ENCODE measurements at regions not wholly inside any gene's neighbourhood (a gene's known extent, or its start where the extent isn't known, plus 50 kb on each side); places are given as distances from the start of the nearest gene placed in this dataset.

DNA sequence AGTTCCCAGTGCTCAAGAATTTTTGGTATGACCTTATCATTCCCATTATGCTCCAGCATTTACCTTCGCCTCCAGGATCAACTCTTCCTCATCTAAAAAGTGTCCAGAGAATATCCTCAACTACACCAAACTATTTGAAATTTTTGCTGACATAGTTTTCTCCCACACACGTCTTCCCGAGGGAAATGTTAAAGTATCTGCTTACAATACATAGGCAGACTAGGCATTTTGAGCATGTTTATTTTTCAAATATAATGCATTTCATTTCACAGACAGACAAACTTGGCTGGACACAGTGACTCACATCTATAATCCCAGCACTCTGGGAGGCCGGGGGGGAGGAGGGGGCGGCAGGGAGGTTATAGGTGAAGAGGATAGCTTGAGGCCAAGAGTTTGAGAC, 177.1 kb upstream of the TRIM24 start:
- no peak overlapping the region for H3K4me3 ChIP-seq (ENCODE audit: low read depth, low read length)
- DNase-seq (ENCODE audit: low read depth): no peak
- TF ChIP-seq, protein P1, sequence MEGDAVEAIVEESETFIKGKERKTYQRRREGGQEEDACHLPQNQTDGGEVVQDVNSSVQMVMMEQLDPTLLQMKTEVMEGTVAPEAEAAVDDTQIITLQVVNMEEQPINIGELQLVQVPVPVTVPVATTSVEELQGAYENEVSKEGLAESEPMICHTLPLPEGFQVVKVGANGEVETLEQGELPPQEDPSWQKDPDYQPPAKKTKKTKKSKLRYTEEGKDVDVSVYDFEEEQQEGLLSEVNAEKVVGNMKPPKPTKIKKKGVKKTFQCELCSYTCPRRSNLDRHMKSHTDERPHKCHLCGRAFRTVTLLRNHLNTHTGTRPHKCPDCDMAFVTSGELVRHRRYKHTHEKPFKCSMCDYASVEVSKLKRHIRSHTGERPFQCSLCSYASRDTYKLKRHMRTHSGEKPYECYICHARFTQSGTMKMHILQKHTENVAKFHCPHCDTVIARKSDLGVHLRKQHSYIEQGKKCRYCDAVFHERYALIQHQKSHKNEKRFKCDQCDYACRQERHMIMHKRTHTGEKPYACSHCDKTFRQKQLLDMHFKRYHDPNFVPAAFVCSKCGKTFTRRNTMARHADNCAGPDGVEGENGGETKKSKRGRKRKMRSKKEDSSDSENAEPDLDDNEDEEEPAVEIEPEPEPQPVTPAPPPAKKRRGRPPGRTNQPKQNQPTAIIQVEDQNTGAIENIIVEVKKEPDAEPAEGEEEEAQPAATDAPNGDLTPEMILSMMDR (IDR thresholded peaks at IDR 0.05; ENCODE audit: low read depth, low read length, missing control alignments): no peak

DNA sequence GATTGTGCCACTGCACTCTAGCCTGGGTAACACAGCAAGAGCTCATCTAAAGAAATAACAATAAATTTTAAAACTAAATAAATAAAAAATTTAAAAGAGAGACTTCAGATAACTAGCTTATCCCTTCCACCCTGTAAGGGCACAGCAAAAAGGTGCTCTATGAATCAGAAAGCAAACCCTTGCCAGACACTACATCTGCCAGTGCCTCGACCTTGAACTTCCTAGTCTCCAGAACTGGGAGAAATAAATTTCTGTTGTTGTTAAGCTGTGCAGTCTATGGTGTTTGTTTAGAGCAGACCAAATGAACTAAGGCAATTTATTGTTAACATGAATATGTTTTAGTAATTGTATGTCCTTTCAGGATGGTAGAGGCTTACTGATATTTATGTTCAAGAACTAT, 174.9 kb upstream of the TRIM24 start:
- H3K4me3 ChIP-seq (ENCODE audit: low read depth, low read length): no peak overlapping the region
- no peak for DNase-seq (ENCODE audit: low read depth)
- TF ChIP-seq, protein P1 (IDR thresholded peaks at IDR 0.05; ENCODE audit: low read depth, low read length, missing control alignments): no peak

DNA sequence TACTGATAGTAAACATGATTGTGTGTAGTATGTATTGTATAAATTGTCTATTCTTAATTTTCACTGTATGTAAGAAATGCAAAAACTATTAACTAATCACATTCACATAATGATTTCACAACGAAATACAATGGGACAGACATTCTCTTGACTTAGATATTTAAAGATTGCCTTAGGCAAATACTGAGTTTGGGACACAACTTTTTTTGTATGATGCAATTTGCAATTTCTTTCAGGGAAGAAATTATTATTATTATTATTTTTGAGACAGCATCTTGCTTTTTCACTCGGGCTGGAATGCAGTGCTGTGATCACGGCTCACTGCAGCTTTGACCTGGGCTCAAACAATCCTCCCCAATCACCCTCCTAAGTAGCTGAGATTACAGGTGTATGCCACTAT, 173.2 kb upstream of the TRIM24 start:
- no peak overlapping the region for H3K4me3 ChIP-seq (ENCODE audit: low read depth, low read length)
- DNase-seq (ENCODE audit: low read depth): no peak
- TF ChIP-seq, protein P1 (IDR thresholded peaks at IDR 0.05; ENCODE audit: low read depth, low read length, missing control alignments): no peak

DNA sequence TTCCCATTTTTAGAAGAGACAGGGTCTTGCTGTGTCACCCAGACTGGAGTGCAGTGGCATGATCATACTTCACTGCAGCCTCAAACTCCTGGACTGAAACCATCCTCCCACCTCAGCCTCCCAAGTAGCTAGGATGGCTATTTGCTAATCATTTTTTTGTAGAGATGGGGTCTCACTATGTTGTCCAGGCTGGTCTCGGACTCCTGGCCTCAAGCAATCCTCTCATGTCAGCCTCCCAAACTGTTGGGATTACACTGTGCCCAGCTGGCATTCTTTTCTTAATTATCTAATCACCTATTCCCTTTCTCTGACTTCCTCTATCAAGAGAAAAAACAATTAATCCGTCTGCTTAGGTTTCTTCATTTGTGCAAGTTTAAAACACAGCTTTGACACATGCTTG, 172.5 kb upstream of the TRIM24 start:
- no peak overlapping the region for H3K4me3 ChIP-seq (ENCODE audit: low read depth, low read length)
- DNase-seq (ENCODE audit: low read depth): no peak
- TF ChIP-seq, protein P1 (IDR thresholded peaks at IDR 0.05; ENCODE audit: low read depth, low read length, missing control alignments): no peak

DNA sequence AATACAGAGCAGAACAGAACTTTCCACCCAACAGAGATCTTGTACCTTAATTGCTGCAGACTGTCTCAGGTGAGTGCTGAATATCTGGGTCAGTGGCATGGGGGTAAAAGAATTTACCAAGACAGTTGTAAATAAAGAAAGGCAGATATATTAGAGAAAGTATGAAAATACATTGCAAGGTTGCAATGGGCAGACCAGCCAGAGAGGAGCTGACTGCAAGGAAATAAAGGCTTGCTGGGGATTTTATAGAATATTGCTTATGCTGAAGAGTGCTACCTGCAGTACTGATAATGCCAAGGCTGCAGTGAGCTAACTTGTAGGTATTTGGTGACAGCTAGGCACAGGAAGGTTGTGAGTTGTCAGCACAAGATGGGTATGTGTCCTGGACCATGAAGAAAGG, 171.0 kb upstream of the TRIM24 start:
- TF ChIP-seq, protein P1 (IDR thresholded peaks at IDR 0.05; ENCODE audit: low read depth, low read length, missing control alignments): no peak
- no peak for DNase-seq (ENCODE audit: low read depth)
- no peak overlapping the region for H3K4me3 ChIP-seq (ENCODE audit: low read depth, low read length)

DNA sequence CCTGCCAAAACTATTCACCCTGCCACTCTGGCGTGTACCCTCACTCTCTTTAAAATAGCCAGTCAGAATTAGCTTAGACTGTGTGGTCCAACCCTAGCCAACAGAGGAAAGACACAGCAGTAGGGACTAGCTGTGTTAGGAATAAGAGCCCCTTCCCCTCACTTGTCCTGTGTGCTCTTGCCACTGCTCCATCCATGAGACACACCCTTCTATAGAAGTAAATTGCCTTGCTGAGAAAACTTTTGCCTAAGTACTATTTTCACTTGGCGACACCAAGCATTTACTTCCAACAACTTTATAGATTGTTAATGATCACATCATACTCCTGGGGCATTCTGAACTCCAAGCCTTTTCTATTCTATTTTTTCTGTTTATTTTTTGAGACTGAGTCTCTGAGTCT, 170.2 kb upstream of the TRIM24 start:
- H3K4me3 ChIP-seq (ENCODE audit: low read depth, low read length): no peak overlapping the region

DNA sequence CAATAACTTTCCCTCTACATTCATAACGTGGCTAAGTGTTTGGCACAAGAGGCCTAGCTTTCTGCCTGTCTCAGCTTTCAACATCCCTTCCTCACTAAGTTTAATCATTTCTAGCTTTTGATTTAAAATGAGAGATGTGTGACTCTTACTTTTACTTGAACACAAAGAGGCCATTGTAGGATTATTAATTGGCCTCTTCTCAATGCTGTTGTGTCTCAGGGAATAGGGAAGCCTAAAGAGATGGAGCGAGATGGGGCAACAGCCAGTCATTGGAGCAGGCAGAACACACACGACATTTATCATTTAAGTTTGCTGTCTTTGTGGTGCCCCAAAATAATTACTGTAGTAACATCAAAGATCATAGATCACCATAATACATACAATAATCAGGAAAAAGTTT, 167.1 kb upstream of the TRIM24 start:
- DNase-seq (ENCODE audit: low read depth): no peak
- H3K4me3 ChIP-seq (ENCODE audit: low read depth, low read length): no peak overlapping the region
- TF ChIP-seq, protein P1 (IDR thresholded peaks at IDR 0.05; ENCODE audit: low read depth, low read length, missing control alignments): no peak

More for the DNA sequence above, 170.2 kb upstream of the TRIM24 start:
- no peak for DNase-seq (ENCODE audit: low read depth)
- TF ChIP-seq, protein P1 (IDR thresholded peaks at IDR 0.05; ENCODE audit: low read depth, low read length, missing control alignments): no peak
